ENCODE measurements at regions not wholly inside any gene's neighbourhood (a gene's known extent, or its start where the extent isn't known, plus 50 kb on each side); places are given as distances from the start of the nearest gene placed in this dataset.

- TF ChIP-seq POLR2A (IDR thresholded peaks at IDR 0.05) (no peak), POLR2AphosphoS5 (IDR thresholded peaks at IDR 0.05) (no peak), EP300 (IDR thresholded peaks at IDR 0.05) (no peak), CTCF (IDR thresholded peaks at IDR 0.05) (no peak)
- WGBS, result 59% methylated on average over 1 of the region's 1 CpG
Observed at GRCh38 chr11:23767576-23767975, 729.3 kb upstream of the LUZP2 start.

GRCh38 chr11:23769214-23769613, 727.6 kb upstream of the LUZP2 start:
- 81% methylated on average over 1 of the region's 1 CpG for WGBS
- no peak overlapping the region for H3K4me3 ChIP-seq
- DNase-seq (ENCODE audit: low spot score in 2 of 2), result no peak

More at GRCh38 chr11:23767576-23767975, 729.3 kb upstream of the LUZP2 start:
- H3K4me3 ChIP-seq, result no peak overlapping the region
- H3K36me3 ChIP-seq, result no peaks in the 10 kb centered on the region
- H3K9me3 ChIP-seq, result peaks cover 7% of the 10 kb centered on the region
- H3K27me3 ChIP-seq, result no peaks in the 10 kb centered on the region
- DNase-seq (ENCODE audit: low spot score in 2 of 2), result no peak
- no peaks in the 10 kb centered on the region for H3K4me1 ChIP-seq
- H3K27ac ChIP-seq, result no peak overlapping the region

GRCh38 chr11:23772081-23772480, 724.8 kb upstream of the LUZP2 start:
- no peak overlapping the region for H3K4me3 ChIP-seq
- H3K36me3 ChIP-seq, result no peaks in the 10 kb centered on the region
- H3K4me1 ChIP-seq, result no peaks in the 10 kb centered on the region
- WGBS, result 15% methylated on average over 1 of the region's 1 CpG
- H3K27ac ChIP-seq, result no peak overlapping the region
- no peak for DNase-seq (ENCODE audit: low spot score in 2 of 2)
- TF ChIP-seq CTCF (IDR thresholded peaks at IDR 0.05), result no peak
- no peak for TF ChIP-seq EP300 (IDR thresholded peaks at IDR 0.05)
- no peak for TF ChIP-seq POLR2AphosphoS5 (IDR thresholded peaks at IDR 0.05)
- no peak for TF ChIP-seq POLR2A (IDR thresholded peaks at IDR 0.05)
- peaks cover 7% of the 10 kb centered on the region for H3K9me3 ChIP-seq
- H3K27me3 ChIP-seq, result no peaks in the 10 kb centered on the region

More at GRCh38 chr11:23769214-23769613, 727.6 kb upstream of the LUZP2 start:
- no peak for TF ChIP-seq POLR2A (IDR thresholded peaks at IDR 0.05)
- no peak for TF ChIP-seq POLR2AphosphoS5 (IDR thresholded peaks at IDR 0.05)
- TF ChIP-seq EP300 (IDR thresholded peaks at IDR 0.05), result no peak
- no peak for TF ChIP-seq CTCF (IDR thresholded peaks at IDR 0.05)
- Histone ChIP-seq H3K36me3 (no peaks in the 10 kb centered on the region), H3K27ac (no peak overlapping the region), H3K9me3 (peaks cover 7% of the 10 kb centered on the region), H3K4me1 (no peaks in the 10 kb centered on the region), H3K27me3 (no peaks in the 10 kb centered on the region)

- no peak for TF ChIP-seq POLR2AphosphoS5 (IDR thresholded peaks at IDR 0.05)
- no peak for TF ChIP-seq EP300 (IDR thresholded peaks at IDR 0.05)
- TF ChIP-seq POLR2A (IDR thresholded peaks at IDR 0.05), result no peak
- TF ChIP-seq CTCF (IDR thresholded peaks at IDR 0.05), result no peak
- WGBS, result 68% methylated on average over 1 of the region's 1 CpG
- no peaks in the 10 kb centered on the region for H3K27me3 ChIP-seq
- no peaks in the 10 kb centered on the region for H3K9me3 ChIP-seq
- H3K27ac ChIP-seq, result no peak overlapping the region
- no peak overlapping the region for H3K4me3 ChIP-seq
- no peak for DNase-seq (ENCODE audit: low spot score in 2 of 2)
- no peaks in the 10 kb centered on the region for H3K36me3 ChIP-seq
- no peaks in the 10 kb centered on the region for H3K4me1 ChIP-seq
Observed at GRCh38 chr11:23778971-23779370, 717.9 kb upstream of the LUZP2 start.

- no peak overlapping the region for H3K27ac ChIP-seq
- no peaks in the 10 kb centered on the region for H3K9me3 ChIP-seq
Observed at GRCh38 chr11:23780231-23780630, 716.6 kb upstream of the LUZP2 start.

More at GRCh38 chr11:23780231-23780630, 716.6 kb upstream of the LUZP2 start:
- Histone ChIP-seq H3K4me3 (no peak overlapping the region), H3K36me3 (no peaks in the 10 kb centered on the region), H3K4me1 (no peaks in the 10 kb centered on the region), H3K27me3 (no peaks in the 10 kb centered on the region)
- no peak for TF ChIP-seq EP300 (IDR thresholded peaks at IDR 0.05)
- TF ChIP-seq POLR2A (IDR thresholded peaks at IDR 0.05), result no peak
- TF ChIP-seq CTCF (IDR thresholded peaks at IDR 0.05), result no peak
- no peak for TF ChIP-seq POLR2AphosphoS5 (IDR thresholded peaks at IDR 0.05)
- no peak for DNase-seq (ENCODE audit: low spot score in 2 of 2)

Data from suprapubic skin (tissue), 4 donors.